WTC11 (cell line): ENCODE measurements at regions not wholly inside any gene's neighbourhood (a gene's known extent, or its start where the extent isn't known, plus 50 kb on each side); places are given as distances from the start of the nearest gene placed in this dataset.

Experiments used
- ATAC-seq: fragments of 200-7000 bp; cut with Tn5 transposase; 2 replicates; pipeline ENCODE4 v1.10.0; 2021; ENCODE audit warnings: mild to moderate bottlenecking, moderate library complexity
- CTCF ChIA-PET: fragments of 300-600 bp; sonication (Branson Sonifier 250); formaldehyde crosslinking; loops from one replicate; lab custom pipeline; 2021; ENCODE audit warnings: antibody characterized with exemption; lab: Charles Lee
- POLR2A ChIA-PET: fragments of 350-600 bp; sonication (Branson Sonifier 250); formaldehyde crosslinking; loops from one replicate; lab custom pipeline; 2021; ENCODE audit warnings: antibody characterized with exemption; lab: Charles Lee
- DNase-seq: peaks from one replicate; pipeline ENCODE4 v3.0.0; 2021; ENCODE audit warnings: low spot score
- H3K27ac Mint-ChIP-seq: 2 replicates; pipeline ENCODE4 v1.8.0; 2021; ENCODE audit warnings: mixed read lengths
- H3K27me3 Mint-ChIP-seq: 2 replicates; pipeline ENCODE4 v1.8.0; 2021; ENCODE audit warnings: low read depth, mild to moderate bottlenecking, moderate library complexity, mixed read lengths
- H3K36me3 Mint-ChIP-seq: 2 replicates; pipeline ENCODE4 v1.8.0; 2021; ENCODE audit warnings: mixed read lengths
- H3K4me1 Mint-ChIP-seq: 2 replicates; pipeline ENCODE4 v1.8.0; 2022; ENCODE audit warnings: mixed read lengths
- H3K4me3 Mint-ChIP-seq: 2 replicates; pipeline ENCODE4 v1.8.0; 2021; ENCODE audit warnings: mild to moderate bottlenecking, moderate library complexity, mixed read lengths
- H3K9me3 Mint-ChIP-seq: 2 replicates; pipeline ENCODE4 v1.8.0; 2021; ENCODE audit warnings: mixed read lengths
- ATF1 ChIP-seq: sonication (generic); formaldehyde crosslinking; IDR thresholded peaks from 2 replicates; pipeline ENCODE4 v1.8.1; 2023; ENCODE audit warnings: mild to moderate bottlenecking, moderate library complexity, missing genetic modification reagents
- CBFB ChIP-seq: sonication (generic); formaldehyde crosslinking; IDR thresholded peaks from 2 replicates; pipeline ENCODE4 v1.8.1; 2022; ENCODE audit warnings: mild to moderate bottlenecking, low read depth, missing genetic modification reagents
- CREM ChIP-seq: sonication (generic); formaldehyde crosslinking; IDR thresholded peaks from 2 replicates; pipeline ENCODE4 v1.8.1; 2022; ENCODE audit warnings: mild to moderate bottlenecking, missing genetic modification reagents, moderate library complexity
- EMX1 ChIP-seq: fragments of 250-450 bp; sonication (Bioruptor Pico); IDR thresholded peaks from 2 replicates; pipeline ENCODE4 v1.8.0; 2021; ENCODE audit warnings: mild to moderate bottlenecking
- ETV6 ChIP-seq: sonication (generic); formaldehyde crosslinking; IDR thresholded peaks from 2 replicates; pipeline ENCODE4 v1.8.1; 2022; ENCODE audit warnings: mild to moderate bottlenecking, missing genetic modification reagents
- FOXP1 ChIP-seq: sonication (generic); formaldehyde crosslinking; IDR thresholded peaks from 2 replicates; pipeline ENCODE4 v1.8.0; 2022; ENCODE audit warnings: missing genetic modification reagents, mild to moderate bottlenecking, moderate library complexity, borderline replicate concordance
- GABPB1 ChIP-seq: sonication (generic); formaldehyde crosslinking; IDR thresholded peaks from 2 replicates; pipeline ENCODE4 v1.8.1; 2023; ENCODE audit warnings: mild to moderate bottlenecking, missing genetic modification reagents
- GRHL2 ChIP-seq: fragments of 250-450 bp; sonication (Bioruptor Pico); IDR thresholded peaks from 2 replicates; pipeline ENCODE4 v1.8.0; 2022; ENCODE audit warnings: mild to moderate bottlenecking, moderate library complexity; ENCODE audit not compliant: insufficient replicate concordance, severe bottlenecking
- HMGA2 ChIP-seq: fragments of 250-450 bp; sonication (Bioruptor Pico); IDR thresholded peaks from 2 replicates; pipeline ENCODE4 v1.4.0; 2021; ENCODE audit warnings: mild to moderate bottlenecking, moderate library complexity
- NFATC4 ChIP-seq: fragments of 250-450 bp; sonication (Bioruptor Pico); IDR thresholded peaks from 2 replicates; pipeline ENCODE4 v1.9.0; 2021; ENCODE audit warnings: mild to moderate bottlenecking
- OVOL2 ChIP-seq: fragments of 250-450 bp; sonication (Bioruptor Pico); IDR thresholded peaks from 2 replicates; pipeline ENCODE4 v1.9.0; 2021; ENCODE audit warnings: mild to moderate bottlenecking, borderline replicate concordance
- PRRX2 ChIP-seq: fragments of 250-450 bp; sonication (Bioruptor Pico); IDR thresholded peaks from 2 replicates; pipeline ENCODE4 v1.8.0; 2021; ENCODE audit warnings: mild to moderate bottlenecking
- RELA ChIP-seq: sonication (generic); formaldehyde crosslinking; IDR thresholded peaks from 2 replicates; pipeline ENCODE4 v1.8.1; 2022; ENCODE audit warnings: missing genetic modification reagents, mild to moderate bottlenecking, borderline replicate concordance
- RORB ChIP-seq: fragments of 250-450 bp; sonication (Bioruptor Pico); IDR thresholded peaks from 2 replicates; pipeline ENCODE4 v1.9.0; 2021; ENCODE audit warnings: mild to moderate bottlenecking
- SOX15 ChIP-seq: fragments of 250-450 bp; sonication (Bioruptor Pico); IDR thresholded peaks from 2 replicates; pipeline ENCODE4 v1.9.0; 2021; ENCODE audit warnings: mild to moderate bottlenecking
- TP53 ChIP-seq: sonication (generic); formaldehyde crosslinking; IDR thresholded peaks from 2 replicates; pipeline ENCODE4 v1.8.1; 2023; ENCODE audit warnings: mild to moderate bottlenecking, missing genetic modification reagents
- ZNF219 ChIP-seq: sonication (generic); formaldehyde crosslinking; IDR thresholded peaks from 2 replicates; pipeline ENCODE4 v1.8.0; 2023; ENCODE audit warnings: missing genetic modification reagents, mild to moderate bottlenecking, borderline replicate concordance
- TF ChIP-seq, protein P1 (sequence below): sonication (generic); formaldehyde crosslinking; IDR thresholded peaks from 2 replicates; pipeline ENCODE4 v1.8.1; 2022; ENCODE audit warnings: missing genetic modification reagents, borderline replicate concordance
- TF ChIP-seq, protein P2 (sequence below): fragments of 250-450 bp; sonication (Bioruptor Pico); IDR thresholded peaks from 2 replicates; pipeline ENCODE4 v1.9.0; 2021; ENCODE audit warnings: mild to moderate bottlenecking
- TF ChIP-seq, protein P3 (sequence below): sonication (generic); formaldehyde crosslinking; IDR thresholded peaks from 2 replicates; pipeline ENCODE4 v1.8.0; 2022; ENCODE audit warnings: mild to moderate bottlenecking, missing genetic modification reagents
- TF ChIP-seq, protein P4 (sequence below): fragments of 250-450 bp; sonication (Bioruptor Pico); IDR thresholded peaks from 2 replicates; pipeline ENCODE4 v1.9.0; 2021; ENCODE audit warnings: mild to moderate bottlenecking, borderline replicate concordance
- TF ChIP-seq, protein P5 (sequence below): fragments of 250-450 bp; sonication (Bioruptor Pico); IDR thresholded peaks from 2 replicates; pipeline ENCODE4 v1.9.0; 2021; ENCODE audit warnings: mild to moderate bottlenecking

DNA sequence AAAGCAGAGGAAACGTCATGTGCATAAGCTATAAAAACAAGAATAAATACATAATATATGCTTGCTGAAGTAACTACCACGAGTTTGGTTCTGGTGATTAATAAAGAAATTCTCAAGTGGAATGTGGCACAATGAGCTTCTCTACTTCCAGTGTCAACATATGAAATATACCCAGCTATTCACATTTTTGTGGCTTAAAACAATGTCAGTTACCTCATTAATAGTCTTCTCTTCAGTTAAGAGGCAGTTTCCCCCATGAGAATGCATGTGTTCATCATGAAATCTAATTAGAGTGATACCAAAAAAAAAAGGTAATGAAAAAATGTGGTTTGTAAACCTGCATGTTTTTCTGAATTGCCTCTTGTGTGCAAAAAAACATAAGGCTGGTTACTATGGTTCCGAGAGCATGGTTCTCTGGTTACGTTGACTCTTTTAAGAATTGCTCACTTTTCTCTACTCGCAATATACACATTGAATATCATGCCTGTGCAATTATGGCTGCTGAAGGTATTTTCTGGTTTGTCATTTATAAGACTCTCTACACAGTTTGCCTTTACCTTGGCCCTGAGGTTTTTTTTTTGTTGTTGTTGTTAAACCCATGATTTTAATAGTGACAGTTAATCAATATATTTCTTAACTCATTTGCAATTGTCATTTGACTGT, 108.2 kb downstream of the PCDH7 start:
- H3K9me3 Mint-ChIP-seq = no peaks in the 10 kb centered on the region
- POLR2A ChIA-PET = no interaction called here
- no peaks in the 10 kb centered on the region for H3K27me3 Mint-ChIP-seq
- CTCF ChIA-PET = no interaction called here
- H3K4me3 Mint-ChIP-seq = no peak overlapping the region
- no peak for ATAC-seq
- no peak for TF ChIP-seq GABPB1 (CRISPR knock-in tag)
- TF ChIP-seq NFATC4 (CRISPR knock-in tag) = no peak
- no peak for TF ChIP-seq RORB (CRISPR knock-in tag)
- TF ChIP-seq, protein P1, sequence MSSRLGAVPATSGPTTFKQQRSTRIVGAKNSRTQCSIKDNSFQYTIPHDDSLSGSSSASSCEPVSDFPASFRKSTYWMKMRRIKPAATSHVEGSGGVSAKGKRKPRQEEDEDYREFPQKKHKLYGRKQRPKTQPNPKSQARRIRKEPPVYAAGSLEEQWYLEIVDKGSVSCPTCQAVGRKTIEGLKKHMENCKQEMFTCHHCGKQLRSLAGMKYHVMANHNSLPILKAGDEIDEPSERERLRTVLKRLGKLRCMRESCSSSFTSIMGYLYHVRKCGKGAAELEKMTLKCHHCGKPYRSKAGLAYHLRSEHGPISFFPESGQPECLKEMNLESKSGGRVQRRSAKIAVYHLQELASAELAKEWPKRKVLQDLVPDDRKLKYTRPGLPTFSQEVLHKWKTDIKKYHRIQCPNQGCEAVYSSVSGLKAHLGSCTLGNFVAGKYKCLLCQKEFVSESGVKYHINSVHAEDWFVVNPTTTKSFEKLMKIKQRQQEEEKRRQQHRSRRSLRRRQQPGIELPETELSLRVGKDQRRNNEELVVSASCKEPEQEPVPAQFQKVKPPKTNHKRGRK = no peak
- H3K4me1 Mint-ChIP-seq = peaks cover 7% of the 10 kb centered on the region
- no peaks in the 10 kb centered on the region for H3K36me3 Mint-ChIP-seq
- no peak for DNase-seq
- no peak overlapping the region for H3K27ac Mint-ChIP-seq

DNA sequence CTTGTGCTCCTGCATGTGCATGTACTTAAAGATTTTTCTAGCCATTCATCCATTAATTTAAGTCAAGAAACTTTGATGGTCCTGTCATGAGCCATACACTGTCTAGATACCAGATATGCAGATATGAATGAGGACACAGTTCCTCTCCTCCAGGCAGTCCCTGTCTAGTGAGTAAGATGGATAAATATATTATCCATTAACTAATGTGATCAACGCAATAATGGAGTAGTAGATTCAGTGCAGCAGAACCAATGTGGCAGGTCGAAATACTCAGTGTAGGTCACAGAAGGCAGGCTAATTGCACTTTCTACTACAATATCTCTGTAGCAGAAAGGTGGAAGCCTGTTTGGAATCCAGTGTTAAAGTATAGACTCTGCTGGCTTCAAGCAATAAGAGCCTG, 112.5 kb downstream of the PCDH7 start:
- TF ChIP-seq CREM (CRISPR knock-in tag) (no peak), ZNF219 (no peak), CBFB (CRISPR knock-in tag) (no peak), EMX1 (CRISPR knock-in tag) (no peak), ATF1 (CRISPR knock-in tag) (no peak), GRHL2 (CRISPR knock-in tag) (no peak), HMGA2 (no peak)
- no peaks in the 10 kb centered on the region for H3K9me3 Mint-ChIP-seq
- H3K27ac Mint-ChIP-seq = no peak overlapping the region
- DNase-seq = no peak
- no peaks in the 10 kb centered on the region for H3K27me3 Mint-ChIP-seq
- no peaks in the 10 kb centered on the region for H3K36me3 Mint-ChIP-seq
- CTCF ChIA-PET = no interaction called here
- POLR2A ChIA-PET = no interaction called here
- H3K4me3 Mint-ChIP-seq = no peak overlapping the region
- peaks cover 34% of the 10 kb centered on the region for H3K4me1 Mint-ChIP-seq
- ATAC-seq = no peak

DNA sequence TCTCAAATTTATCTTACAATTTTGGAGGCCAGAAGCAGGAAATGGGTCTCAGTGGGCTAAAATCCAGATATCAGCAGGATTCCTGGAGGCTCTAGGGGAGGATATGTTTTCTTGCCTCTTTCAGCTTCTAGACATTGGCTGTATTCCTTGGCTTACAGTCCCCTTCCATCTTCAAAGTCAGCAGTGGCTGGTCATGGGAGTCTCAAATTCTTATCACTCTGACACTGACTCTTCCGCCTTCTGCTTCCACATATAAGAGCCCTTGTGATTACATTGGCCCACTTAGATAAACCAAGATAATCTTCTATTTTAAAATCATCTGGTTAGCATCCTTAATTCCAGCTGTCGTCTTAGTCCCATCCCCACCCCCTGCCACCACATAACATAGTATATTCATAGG, 113.0 kb downstream of the PCDH7 start:
- no peaks in the 10 kb centered on the region for H3K9me3 Mint-ChIP-seq
- H3K27me3 Mint-ChIP-seq = no peaks in the 10 kb centered on the region
- no peak overlapping the region for H3K4me3 Mint-ChIP-seq
- ChIA-PET POLR2A (no interaction called here), CTCF (no interaction called here)
- no peak for TF ChIP-seq RELA (CRISPR knock-in tag)
- TF ChIP-seq, protein P2, sequence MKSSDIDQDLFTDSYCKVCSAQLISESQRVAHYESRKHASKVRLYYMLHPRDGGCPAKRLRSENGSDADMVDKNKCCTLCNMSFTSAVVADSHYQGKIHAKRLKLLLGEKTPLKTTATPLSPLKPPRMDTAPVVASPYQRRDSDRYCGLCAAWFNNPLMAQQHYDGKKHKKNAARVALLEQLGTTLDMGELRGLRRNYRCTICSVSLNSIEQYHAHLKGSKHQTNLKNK = no peak
- TF ChIP-seq PRRX2 = no peak
- TF ChIP-seq EMX1 (CRISPR knock-in tag) = no peak
- no peak for TF ChIP-seq FOXP1 (CRISPR knock-in tag)
- TF ChIP-seq ETV6 (CRISPR knock-in tag) = no peak
- no peak for TF ChIP-seq SOX15 (CRISPR knock-in tag)
- no peak for DNase-seq
- ATAC-seq = peak; percentile 27; the same call in 1 of the 2 replicates
- no peak overlapping the region for H3K27ac Mint-ChIP-seq
- H3K4me1 Mint-ChIP-seq = peaks cover 35% of the 10 kb centered on the region
- H3K36me3 Mint-ChIP-seq = no peaks in the 10 kb centered on the region

DNA sequence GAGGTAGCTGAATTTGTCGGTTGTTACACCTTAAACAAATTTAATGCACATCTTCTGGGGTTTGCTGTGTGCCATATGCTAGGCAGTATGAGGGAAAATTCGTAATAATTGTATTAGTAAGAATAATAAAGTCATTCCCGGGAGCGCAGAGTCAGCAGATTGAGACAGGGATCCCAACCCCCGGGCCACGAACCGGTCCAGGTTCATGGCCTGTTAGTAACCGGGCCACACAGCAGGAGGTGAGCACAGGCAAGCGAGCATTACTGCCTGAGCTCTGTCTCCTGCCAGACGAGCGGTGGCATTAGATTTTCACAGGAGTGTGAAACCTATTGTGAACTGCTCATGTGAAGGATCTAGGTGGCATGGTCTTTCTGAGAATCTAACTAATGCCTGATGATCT, 114.9 kb downstream of the PCDH7 start:
- H3K9me3 Mint-ChIP-seq = no peaks in the 10 kb centered on the region
- H3K27ac Mint-ChIP-seq = no peak overlapping the region
- DNase-seq (peak; percentile 26), ATAC-seq (peak; percentile 16)
- CTCF ChIA-PET = no interaction called here
- peaks cover 45% of the 10 kb centered on the region for H3K4me1 Mint-ChIP-seq
- H3K4me3 Mint-ChIP-seq = no peak overlapping the region
- H3K27me3 Mint-ChIP-seq = no peaks in the 10 kb centered on the region
- POLR2A ChIA-PET = no interaction called here
- no peaks in the 10 kb centered on the region for H3K36me3 Mint-ChIP-seq
- no peak for TF ChIP-seq ETV6 (CRISPR knock-in tag)
- no peak for TF ChIP-seq TP53 (CRISPR knock-in tag)
- TF ChIP-seq GABPB1 (CRISPR knock-in tag) = no peak
- TF ChIP-seq, protein P3, sequence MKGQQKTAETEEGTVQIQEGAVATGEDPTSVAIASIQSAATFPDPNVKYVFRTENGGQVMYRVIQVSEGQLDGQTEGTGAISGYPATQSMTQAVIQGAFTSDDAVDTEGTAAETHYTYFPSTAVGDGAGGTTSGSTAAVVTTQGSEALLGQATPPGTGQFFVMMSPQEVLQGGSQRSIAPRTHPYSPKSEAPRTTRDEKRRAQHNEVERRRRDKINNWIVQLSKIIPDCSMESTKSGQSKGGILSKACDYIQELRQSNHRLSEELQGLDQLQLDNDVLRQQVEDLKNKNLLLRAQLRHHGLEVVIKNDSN = no peak
- TF ChIP-seq, protein P4, sequence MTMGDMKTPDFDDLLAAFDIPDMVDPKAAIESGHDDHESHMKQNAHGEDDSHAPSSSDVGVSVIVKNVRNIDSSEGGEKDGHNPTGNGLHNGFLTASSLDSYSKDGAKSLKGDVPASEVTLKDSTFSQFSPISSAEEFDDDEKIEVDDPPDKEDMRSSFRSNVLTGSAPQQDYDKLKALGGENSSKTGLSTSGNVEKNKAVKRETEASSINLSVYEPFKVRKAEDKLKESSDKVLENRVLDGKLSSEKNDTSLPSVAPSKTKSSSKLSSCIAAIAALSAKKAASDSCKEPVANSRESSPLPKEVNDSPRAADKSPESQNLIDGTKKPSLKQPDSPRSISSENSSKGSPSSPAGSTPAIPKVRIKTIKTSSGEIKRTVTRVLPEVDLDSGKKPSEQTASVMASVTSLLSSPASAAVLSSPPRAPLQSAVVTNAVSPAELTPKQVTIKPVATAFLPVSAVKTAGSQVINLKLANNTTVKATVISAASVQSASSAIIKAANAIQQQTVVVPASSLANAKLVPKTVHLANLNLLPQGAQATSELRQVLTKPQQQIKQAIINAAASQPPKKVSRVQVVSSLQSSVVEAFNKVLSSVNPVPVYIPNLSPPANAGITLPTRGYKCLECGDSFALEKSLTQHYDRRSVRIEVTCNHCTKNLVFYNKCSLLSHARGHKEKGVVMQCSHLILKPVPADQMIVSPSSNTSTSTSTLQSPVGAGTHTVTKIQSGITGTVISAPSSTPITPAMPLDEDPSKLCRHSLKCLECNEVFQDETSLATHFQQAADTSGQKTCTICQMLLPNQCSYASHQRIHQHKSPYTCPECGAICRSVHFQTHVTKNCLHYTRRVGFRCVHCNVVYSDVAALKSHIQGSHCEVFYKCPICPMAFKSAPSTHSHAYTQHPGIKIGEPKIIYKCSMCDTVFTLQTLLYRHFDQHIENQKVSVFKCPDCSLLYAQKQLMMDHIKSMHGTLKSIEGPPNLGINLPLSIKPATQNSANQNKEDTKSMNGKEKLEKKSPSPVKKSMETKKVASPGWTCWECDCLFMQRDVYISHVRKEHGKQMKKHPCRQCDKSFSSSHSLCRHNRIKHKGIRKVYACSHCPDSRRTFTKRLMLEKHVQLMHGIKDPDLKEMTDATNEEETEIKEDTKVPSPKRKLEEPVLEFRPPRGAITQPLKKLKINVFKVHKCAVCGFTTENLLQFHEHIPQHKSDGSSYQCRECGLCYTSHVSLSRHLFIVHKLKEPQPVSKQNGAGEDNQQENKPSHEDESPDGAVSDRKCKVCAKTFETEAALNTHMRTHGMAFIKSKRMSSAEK (CRISPR knock-in tag) = no peak
- TF ChIP-seq OVOL2 (CRISPR knock-in tag) = no peak
- TF ChIP-seq, protein P5, sequence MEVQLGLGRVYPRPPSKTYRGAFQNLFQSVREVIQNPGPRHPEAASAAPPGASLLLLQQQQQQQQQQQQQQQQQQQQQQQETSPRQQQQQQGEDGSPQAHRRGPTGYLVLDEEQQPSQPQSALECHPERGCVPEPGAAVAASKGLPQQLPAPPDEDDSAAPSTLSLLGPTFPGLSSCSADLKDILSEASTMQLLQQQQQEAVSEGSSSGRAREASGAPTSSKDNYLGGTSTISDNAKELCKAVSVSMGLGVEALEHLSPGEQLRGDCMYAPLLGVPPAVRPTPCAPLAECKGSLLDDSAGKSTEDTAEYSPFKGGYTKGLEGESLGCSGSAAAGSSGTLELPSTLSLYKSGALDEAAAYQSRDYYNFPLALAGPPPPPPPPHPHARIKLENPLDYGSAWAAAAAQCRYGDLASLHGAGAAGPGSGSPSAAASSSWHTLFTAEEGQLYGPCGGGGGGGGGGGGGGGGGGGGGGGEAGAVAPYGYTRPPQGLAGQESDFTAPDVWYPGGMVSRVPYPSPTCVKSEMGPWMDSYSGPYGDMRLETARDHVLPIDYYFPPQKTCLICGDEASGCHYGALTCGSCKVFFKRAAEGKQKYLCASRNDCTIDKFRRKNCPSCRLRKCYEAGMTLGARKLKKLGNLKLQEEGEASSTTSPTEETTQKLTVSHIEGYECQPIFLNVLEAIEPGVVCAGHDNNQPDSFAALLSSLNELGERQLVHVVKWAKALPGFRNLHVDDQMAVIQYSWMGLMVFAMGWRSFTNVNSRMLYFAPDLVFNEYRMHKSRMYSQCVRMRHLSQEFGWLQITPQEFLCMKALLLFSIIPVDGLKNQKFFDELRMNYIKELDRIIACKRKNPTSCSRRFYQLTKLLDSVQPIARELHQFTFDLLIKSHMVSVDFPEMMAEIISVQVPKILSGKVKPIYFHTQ (CRISPR knock-in tag) = no peak
